ENCODE measurements at regions not wholly inside any gene's neighbourhood (a gene's known extent, or its start where the extent isn't known, plus 50 kb on each side); places are given as distances from the start of the nearest gene placed in this dataset.

- Histone ChIP-seq H3K27ac (no peak overlapping the region), H3K27me3 (no peaks in the 10 kb centered on the region), H3K4me1 (no peaks in the 10 kb centered on the region), H3K9me3 (no peaks in the 10 kb centered on the region), H3K36me3 (no peaks in the 10 kb centered on the region), H3K4me3 (no peak overlapping the region)
- in situ Hi-C loops (cut with MboI; ENCODE audit: low pct_ligation_motif_present in 1 of 4, low pct_unique_long_range_greater_than_20kb in 1 of 4, low sequenced_read_pairs in 3 of 4) (loop anchor here in 1 of 4 donors (25.0 kb wide), 1 partner anchor 97 kb away; no protein-coding TSS in a partner anchor), intact Hi-C loops (cut with DNase I; ENCODE audit: low total_unique reads) (no loop called here)
- DNase-seq, result no peak
- 76 to 81% methylated on average over 5 of the region's 5 CpGs for WGBS, 2 donors (ENCODE audit: low coverage in 1 of 2)
- no peak for TF ChIP-seq POLR2A (IDR thresholded peaks at IDR 0.05)
- TF ChIP-seq CTCF (IDR thresholded peaks at IDR 0.05), result no peak
- no peak for TF ChIP-seq EP300 (IDR thresholded peaks at IDR 0.05; ENCODE audit: low read depth)
- no peak for TF ChIP-seq POLR2AphosphoS5 (IDR thresholded peaks at IDR 0.05)
Measured at GRCh38 chr21:23740463-23740862, 1866.8 kb downstream of the MRPL39 start.

- no peak for DNase-seq
- no peaks in the 10 kb centered on the region for H3K36me3 ChIP-seq
- H3K27me3 ChIP-seq, result no peaks in the 10 kb centered on the region
- 67 to 84% methylated on average over 1 of the region's 1 CpG for WGBS, 2 donors (ENCODE audit: low coverage in 1 of 2)
- H3K4me3 ChIP-seq, result no peak overlapping the region
- intact Hi-C loops (cut with DNase I; ENCODE audit: low total_unique reads) (no loop called here), in situ Hi-C loops (cut with MboI; ENCODE audit: low pct_ligation_motif_present in 1 of 4, low pct_unique_long_range_greater_than_20kb in 1 of 4, low sequenced_read_pairs in 3 of 4) (loop anchor here in 1 of 4 donors (25.0 kb wide), 1 partner anchor 105 kb away; no protein-coding TSS in a partner anchor)
- H3K27ac ChIP-seq, result no peak overlapping the region
- H3K4me1 ChIP-seq, result no peaks in the 10 kb centered on the region
- TF ChIP-seq POLR2A (IDR thresholded peaks at IDR 0.05) (no peak), POLR2AphosphoS5 (IDR thresholded peaks at IDR 0.05) (no peak), CTCF (IDR thresholded peaks at IDR 0.05) (no peak), EP300 (IDR thresholded peaks at IDR 0.05; ENCODE audit: low read depth) (no peak)
- peaks cover 0 to 6% of the 10 kb centered on the region in 2 donors for H3K9me3 ChIP-seq
Measured at GRCh38 chr21:23732776-23733175, 1874.5 kb downstream of the MRPL39 start.

GRCh38 chr21:23729331-23729730, 1878.0 kb downstream of the MRPL39 start:
- DNase-seq, result no peak
- WGBS, 2 donors (ENCODE audit: low coverage in 1 of 2), result 50 to 59% methylated on average over 2 of the region's 2 CpGs
- TF ChIP-seq POLR2AphosphoS5 (IDR thresholded peaks at IDR 0.05) (no peak), CTCF (IDR thresholded peaks at IDR 0.05) (no peak), POLR2A (IDR thresholded peaks at IDR 0.05) (no peak), EP300 (IDR thresholded peaks at IDR 0.05; ENCODE audit: low read depth) (no peak)
- no peaks in the 10 kb centered on the region for H3K4me1 ChIP-seq
- in situ Hi-C loops (cut with MboI; ENCODE audit: low pct_ligation_motif_present in 1 of 4, low pct_unique_long_range_greater_than_20kb in 1 of 4, low sequenced_read_pairs in 3 of 4), result loop anchor here in 1 of 4 donors (25.0 kb wide), 1 partner anchor 108 kb away; no protein-coding TSS in a partner anchor
- H3K4me3 ChIP-seq, result no peak overlapping the region
- peaks cover 0 to under 1% of the 10 kb centered on the region in 2 donors for H3K9me3 ChIP-seq
- no peaks in the 10 kb centered on the region for H3K36me3 ChIP-seq
- H3K27me3 ChIP-seq, result no peaks in the 10 kb centered on the region
- H3K27ac ChIP-seq, result no peak overlapping the region
- intact Hi-C loops (cut with DNase I; ENCODE audit: low total_unique reads), result no loop called here

GRCh38 chr21:23725576-23725975, 1881.7 kb downstream of the MRPL39 start:
- in situ Hi-C loops (cut with MboI; ENCODE audit: low pct_ligation_motif_present in 1 of 4, low pct_unique_long_range_greater_than_20kb in 1 of 4, low sequenced_read_pairs in 3 of 4), result loop anchor here in 1 of 4 donors (25.0 kb wide), 1 partner anchor 112 kb away; no protein-coding TSS in a partner anchor
- Histone ChIP-seq H3K27me3 (no peaks in the 10 kb centered on the region), H3K9me3 (no peaks in the 10 kb centered on the region), H3K4me1 (no peaks in the 10 kb centered on the region), H3K4me3 (no peak overlapping the region), H3K36me3 (no peaks in the 10 kb centered on the region), H3K27ac (no peak overlapping the region)
- no peak for TF ChIP-seq CTCF (IDR thresholded peaks at IDR 0.05)
- 72 to 82% methylated on average over 3 of the region's 3 CpGs for WGBS, 2 donors (ENCODE audit: low coverage in 1 of 2)
- DNase-seq, result no peak
- intact Hi-C loops (cut with DNase I; ENCODE audit: low total_unique reads), result no loop called here

Measured in transverse colon (tissue), 4 donors.